Prostate gland (tissue), 2 donors: ENCODE measurements at regions not wholly inside any gene's neighbourhood (a gene's known extent, or its start where the extent isn't known, plus 50 kb on each side); places are given as distances from the start of the nearest gene placed in this dataset.

Source experiments
- CTCF ChIP-seq, 4 experiments: fragments of 200-600 bp in 2 of 4; fragments of 450-650 bp in 2 of 4; sonication (generic) in 2 of 4; IDR thresholded peaks; 1 replicate in 3 of 4; 2 replicates in 1 of 4; pipeline ENCODE4 v1.5.1; 2016 to 2019; ENCODE audit warnings: antibody characterized with exemption in 4 of 4, mild to moderate bottlenecking in 2 of 4, moderate library complexity in 2 of 4
- POLR2A ChIP-seq: fragments of 450-650 bp; IDR thresholded peaks from one replicate; pipeline ENCODE4 v1.6.1; 2016; ENCODE audit warnings: antibody characterized with exemption, mild to moderate bottlenecking
- POLR2AphosphoS5 ChIP-seq: sonication (generic); formaldehyde crosslinking; IDR thresholded peaks from one replicate; pipeline ENCODE4 v1.6.1; 2017; ENCODE audit warnings: antibody characterized with exemption

GRCh38 chr18:78830161-78830560 lies 149.5 kb upstream of the SALL3 start:
- TF ChIP-seq CTCF (IDR thresholded peaks at IDR 0.05) (no peak), POLR2A (no peak), POLR2AphosphoS5 (no peak)
